ENCODE measurements at regions not wholly inside any gene's neighbourhood (a gene's known extent, or its start where the extent isn't known, plus 50 kb on each side); places are given as distances from the start of the nearest gene placed in this dataset.

DNA sequence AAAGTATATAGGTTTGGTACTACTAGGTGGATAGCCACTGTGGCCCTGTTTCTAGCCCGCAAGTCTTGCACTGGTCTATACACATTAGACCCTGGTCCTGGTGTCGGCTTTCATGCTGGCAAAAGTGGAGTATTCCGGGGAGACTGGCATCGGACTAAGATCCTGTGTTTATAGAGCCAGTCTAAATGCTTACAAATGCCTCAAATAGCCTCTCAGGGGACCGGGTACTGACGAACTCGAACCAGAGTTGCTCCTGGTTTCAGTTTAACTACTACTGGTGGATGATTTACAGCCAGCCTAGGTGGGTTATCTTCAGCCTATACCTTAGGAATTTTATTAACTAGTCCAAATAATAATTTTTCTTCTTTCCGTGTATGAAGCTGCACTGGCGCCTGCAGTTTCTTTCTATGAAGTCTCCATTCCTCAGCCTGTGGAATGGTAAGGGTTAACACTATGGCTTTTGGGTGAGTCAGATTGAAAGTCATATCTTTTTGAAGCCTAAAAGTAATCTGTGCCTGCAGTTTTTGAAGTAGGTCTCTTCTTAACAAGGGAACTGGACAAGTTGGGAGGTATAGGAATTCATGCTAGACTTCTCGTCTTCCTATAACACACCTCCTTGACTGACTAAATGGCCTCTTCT lies 51.3 kb downstream of the OR10H4 start:
- DNase-seq, result no peak

GRCh38 chr19:16001481-16002312 lies 52.9 kb downstream of the OR10H4 start:
- DNase-seq, result peak; percentile 9

DNA sequence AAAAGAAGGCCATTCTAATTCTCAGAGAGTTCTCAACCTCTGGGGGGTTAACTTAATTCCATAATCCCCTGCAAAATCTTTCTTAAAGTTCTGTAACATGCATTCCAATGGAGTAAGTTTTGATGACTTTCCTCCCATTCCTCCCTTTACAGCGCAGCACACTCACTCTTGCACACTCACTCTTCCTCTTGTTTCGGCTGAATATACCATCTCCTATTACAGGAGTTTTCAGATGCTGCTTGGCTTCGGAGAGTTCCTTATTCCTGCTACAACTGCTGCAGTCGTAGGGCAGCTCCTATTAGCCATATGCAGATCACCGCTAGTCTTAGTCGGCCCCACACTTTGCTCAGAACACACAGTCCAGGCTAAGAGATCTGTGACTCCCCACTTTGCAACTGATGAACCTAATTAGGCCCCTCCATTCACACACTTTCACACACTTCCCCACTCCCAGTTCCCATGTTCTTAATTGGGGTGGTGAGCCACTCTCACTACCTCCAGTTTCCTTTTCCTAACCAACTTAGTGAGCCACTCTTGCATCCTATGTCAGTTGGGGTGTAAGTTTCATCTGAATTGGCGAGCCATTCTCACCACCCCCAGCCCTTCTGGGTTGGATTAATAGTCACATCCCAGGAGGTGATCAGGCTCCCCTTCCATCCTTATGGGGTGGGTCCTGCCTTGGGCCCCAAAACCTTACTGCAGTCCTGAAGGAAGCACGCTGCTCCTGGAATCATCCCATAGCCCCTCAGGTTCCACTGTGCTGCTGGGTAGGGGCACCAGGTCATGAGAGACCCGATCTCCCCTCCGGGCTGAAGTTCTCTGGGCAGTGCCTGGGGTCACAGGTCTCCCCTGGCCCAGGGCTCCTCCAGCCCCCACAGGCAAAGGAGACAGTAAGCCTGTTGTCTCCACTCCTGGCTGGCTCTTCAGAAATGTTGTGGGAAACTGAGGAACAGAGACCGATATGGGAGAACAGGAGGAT lies 53.9 kb downstream of the OR10H4 start:
- DNase-seq, result peak; percentile 3

GRCh38 chr19:16003391-16003790 lies 54.6 kb downstream of the OR10H4 start:
- DNase-seq, result no peak

- DNase-seq, result no peak
Measured at GRCh38 chr19:16005925-16006324, 57.1 kb downstream of the OR10H4 start.

- DNase-seq, result no peak
Measured at GRCh38 chr19:16012552-16012951, 63.7 kb upstream of the TPM4 start.

DNA sequence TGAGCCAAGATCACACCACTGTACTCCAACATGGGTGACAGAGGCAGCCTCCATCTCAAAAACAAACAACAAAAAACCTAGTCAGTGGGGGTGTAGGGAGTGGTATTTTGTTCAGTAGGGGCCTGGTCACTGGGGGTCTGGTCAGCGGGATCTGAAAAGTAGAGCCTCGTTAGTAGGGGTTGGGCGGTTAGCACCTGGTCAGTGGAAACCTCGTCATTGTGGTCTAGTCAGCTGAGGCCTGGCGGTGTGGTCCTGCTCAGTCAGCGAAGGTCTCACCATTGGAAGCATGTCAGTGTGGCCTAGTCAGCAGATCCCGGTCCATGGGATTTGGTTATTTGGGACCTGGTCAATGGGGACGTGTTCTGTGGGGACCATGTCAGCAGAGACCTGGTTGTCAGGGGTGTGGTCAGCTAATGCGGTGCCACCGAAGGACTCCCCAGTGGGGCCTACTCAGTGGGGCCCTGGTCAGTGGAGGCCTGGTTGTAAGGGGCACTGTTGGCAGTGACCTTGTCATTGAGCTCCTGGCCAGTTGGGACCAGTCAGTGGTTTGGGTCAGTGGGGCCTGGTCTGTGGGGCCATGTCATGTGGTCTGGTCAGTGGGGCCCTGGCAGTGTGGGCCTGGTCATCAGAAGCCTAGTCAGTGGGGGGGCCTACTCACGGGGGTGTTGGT lies 63.0 kb upstream of the TPM4 start:
- DNase-seq, result no peak

DNA sequence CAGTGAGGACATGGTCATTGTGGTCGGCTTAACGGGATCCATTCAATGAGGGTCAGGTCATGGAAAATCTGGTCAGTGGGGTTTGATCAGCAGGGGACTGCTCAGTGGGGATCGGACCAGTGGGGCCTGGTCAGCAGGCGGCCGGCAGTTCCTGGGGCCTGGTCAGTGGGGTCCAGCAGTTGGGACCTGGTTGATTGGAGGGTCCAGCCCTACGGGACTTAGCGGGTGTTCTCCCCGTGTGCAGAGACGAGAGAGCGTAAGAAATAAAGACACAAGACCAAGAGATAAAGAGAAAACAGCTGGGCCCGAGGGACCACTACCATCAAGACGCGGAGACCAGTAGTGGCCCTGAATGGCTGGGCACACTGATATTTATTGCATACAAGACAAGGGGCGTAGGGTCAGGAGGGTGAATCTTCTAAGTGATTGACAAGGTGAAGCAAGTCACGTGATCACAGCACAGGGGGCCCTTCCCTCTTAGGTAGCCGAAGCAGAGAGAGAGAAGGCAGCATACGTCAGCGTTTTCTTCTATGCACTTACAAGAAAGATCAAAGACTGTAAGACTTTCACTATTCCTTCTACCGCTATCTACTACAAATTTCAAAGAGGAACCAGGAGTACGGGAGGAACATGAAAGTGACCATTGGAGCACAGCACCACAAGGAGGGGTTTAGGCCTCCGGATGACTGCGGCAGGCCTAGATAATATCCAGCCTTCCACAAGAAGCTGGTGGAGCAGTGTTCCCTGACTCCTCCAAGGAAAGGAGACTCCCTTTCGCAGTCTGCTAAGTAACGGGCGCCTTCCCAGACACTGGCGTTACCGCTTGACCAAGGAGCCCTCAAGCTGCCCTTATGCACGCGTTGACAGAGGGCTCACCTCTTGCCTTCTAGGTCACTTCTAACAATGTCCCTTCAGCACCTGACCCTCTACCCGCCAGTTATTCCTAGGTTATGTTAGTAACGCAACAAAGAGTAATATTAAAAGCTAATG lies 62.1 kb upstream of the TPM4 start:
- no peak for DNase-seq

GRCh38 chr19:16014923-16015804 lies 61.1 kb upstream of the TPM4 start:
- DNase-seq, result no peak

GRCh38 chr19:16015805-16016173 lies 60.5 kb upstream of the TPM4 start:
- no peak for DNase-seq

DNA sequence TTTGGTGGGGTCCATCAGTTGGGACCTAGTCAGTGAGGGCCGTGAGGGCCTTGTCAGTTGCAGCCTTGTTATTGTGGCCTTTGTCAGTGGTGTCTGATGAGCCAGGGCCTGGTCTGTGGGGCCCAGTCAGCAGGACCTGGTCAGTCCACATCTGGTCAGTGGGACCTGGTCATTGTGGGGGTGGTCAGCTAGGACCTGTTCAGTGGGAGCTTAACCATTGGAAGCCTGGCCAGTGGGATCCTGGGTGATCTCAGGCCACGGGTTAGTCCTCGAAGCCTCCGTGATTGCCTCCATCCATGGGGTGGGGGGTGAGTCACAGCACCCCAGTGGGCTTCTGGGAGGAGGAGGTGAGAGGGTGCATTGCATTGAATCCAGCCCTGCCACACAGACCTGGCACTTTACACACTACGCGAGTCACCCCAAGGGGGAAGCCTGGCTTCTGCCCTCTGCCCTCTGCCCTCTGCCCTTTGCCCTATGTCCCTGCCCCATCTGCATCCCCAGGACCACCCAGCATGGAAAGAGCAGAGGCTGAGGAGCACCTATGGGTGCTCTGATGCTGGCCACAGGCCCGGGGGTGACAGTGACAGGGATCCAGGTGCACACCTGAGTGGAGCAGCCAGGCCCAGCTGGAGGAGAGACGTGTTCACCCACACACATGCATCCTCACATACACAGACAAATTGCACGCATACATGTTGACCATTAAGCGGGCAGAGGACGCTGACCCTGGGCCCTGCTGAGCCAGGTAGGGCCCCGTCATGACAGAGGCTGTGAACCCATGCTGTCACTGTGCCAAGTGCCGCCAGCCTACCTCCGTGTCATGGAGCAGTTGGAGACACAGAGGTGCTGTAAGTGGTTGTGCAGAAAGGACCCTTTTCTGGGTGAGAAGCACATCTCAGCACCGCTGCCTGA lies 59.8 kb upstream of the TPM4 start:
- no peak for DNase-seq

DNA sequence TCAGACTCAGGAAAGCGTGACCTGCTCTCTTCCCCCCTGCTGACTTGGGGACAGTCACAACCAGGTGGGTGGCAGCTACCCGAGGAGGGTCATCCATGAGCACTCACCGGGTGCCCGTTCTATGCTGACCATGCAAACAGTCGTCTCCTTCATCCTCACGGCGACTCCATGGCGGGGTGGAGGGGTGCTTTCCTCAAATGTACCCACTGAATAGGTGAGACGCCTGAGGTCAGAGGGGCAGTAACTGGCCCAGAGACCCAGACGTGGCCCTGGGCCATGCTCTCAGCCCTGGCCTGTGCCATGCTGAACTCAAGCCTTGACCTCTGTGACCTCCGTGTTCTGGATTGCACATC lies 59.2 kb upstream of the TPM4 start:
- no peak for DNase-seq

- no peak for DNase-seq
Measured at GRCh38 chr19:16018106-16018755, 58.1 kb upstream of the TPM4 start.

GRCh38 chr19:16018801-16019551 lies 57.3 kb upstream of the TPM4 start:
- no peak for DNase-seq

DNA sequence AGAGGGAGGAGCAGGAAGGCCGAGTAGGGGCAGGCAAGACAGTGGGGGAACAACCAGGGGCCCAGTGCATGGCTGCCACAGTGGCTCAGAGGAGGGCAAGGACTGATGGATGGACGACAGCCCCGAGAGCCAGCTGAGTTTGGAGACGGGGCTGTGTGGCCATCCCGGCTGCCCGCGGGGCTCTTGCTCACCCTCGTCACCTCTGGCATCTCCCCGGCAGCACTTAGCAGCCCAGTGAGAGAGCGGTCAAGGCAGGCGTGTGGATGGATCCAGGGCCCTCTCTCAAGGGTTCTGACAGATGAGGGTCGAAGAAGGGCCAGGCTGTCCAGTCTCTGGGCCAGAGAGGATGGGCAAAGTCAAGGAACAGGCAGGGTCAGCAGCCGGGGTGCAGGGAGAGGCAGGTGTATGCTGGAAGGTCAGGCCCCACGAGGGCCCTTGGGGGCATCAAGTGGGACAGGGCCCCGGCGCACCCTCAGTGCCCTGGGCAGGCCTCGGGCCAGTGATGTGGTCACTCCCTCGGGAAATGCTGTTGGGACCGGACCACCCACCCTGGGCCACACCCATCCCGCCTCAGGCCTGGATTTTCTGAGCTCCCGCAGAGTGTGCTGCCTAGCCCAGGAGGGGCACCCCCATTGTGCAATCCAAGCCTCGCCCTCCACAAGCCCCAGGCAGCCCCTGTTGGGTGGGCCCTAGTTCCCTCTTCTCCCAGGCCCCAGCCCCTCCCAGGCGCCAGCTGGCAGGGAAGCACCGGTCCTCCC lies 56.4 kb upstream of the TPM4 start:
- no peak for DNase-seq

DNA sequence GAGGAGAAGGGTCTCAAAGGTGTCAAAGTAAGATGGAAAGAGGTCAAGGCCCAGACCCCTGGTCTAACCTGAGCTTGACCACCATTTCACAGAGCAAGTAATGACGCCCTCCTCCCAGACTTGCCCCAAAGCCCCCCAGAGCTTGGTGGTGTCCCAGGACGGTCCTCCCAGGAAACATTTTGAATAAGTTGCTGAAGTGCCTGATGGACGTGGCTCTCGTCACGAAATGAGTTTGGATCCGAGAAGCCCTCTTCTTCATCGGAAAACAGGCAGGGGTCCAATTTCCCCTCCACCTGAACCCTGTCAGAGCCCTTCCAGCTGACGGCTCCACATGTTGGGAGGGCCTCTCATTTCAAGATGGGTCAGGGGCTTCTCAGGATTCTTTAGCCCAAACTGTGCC lies 54.5 kb upstream of the TPM4 start:
- DNase-seq, result no peak

DNA sequence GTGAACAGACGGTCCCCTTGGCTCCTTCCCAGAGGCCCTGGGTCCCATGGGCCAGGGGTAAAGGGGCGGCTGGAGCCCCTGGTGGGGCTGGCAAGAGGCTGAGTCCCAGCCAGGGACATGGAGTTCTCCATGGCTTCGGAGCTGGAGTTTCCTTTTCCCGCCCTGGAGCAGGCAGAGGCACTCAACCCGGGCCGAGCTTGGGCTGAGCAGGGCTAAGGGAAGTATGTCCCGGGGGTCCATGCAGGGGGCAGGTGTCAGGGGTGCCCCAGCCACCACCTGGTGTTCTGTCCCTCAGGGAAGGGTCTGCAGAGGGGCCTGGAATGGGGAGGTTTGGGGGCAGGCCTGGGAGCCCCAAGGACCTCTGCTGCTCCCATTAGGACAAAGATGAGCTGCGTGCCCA lies 54.0 kb upstream of the TPM4 start:
- DNase-seq, result no peak

Measured in eye (tissue), 1 donor.